Stimulated activated memory B cell treated with anti-CD40 and anti-IgM and Interleukin-4, amounts not matched to agents 10 μg/mL and 1 μg/mL and 100 μg/mL, for 72 hours (primary cell): ENCODE measurements at regions not wholly inside any gene's neighbourhood (a gene's known extent, or its start where the extent isn't known, plus 50 kb on each side); places are given as distances from the start of the nearest gene placed in this dataset.

Source experiments
- ATAC-seq: fragments of 150-1000 bp; cut with Tn5 transposase; 2 replicates; pipeline ENCODE4 v1.10.0; 2021
- H3K27ac Mint-ChIP-seq: one replicate; pipeline ENCODE4 v1.8.0; 2022; ENCODE audit warnings: mild to moderate bottlenecking, mixed read lengths
- H3K27me3 Mint-ChIP-seq: one replicate; pipeline ENCODE4 v1.8.0; 2022; ENCODE audit warnings: mixed read lengths
- H3K36me3 Mint-ChIP-seq: one replicate; pipeline ENCODE4 v1.8.0; 2022; ENCODE audit warnings: mixed read lengths
- H3K4me1 Mint-ChIP-seq: one replicate; pipeline ENCODE4 v1.8.0; 2022; ENCODE audit warnings: mixed read lengths
- H3K4me3 Mint-ChIP-seq: one replicate; pipeline ENCODE4 v1.8.0; 2022; ENCODE audit warnings: mild to moderate bottlenecking, moderate library complexity, mixed read lengths
- H3K9me3 Mint-ChIP-seq: one replicate; pipeline ENCODE4 v1.8.0; 2022; ENCODE audit warnings: mixed read lengths

DNA sequence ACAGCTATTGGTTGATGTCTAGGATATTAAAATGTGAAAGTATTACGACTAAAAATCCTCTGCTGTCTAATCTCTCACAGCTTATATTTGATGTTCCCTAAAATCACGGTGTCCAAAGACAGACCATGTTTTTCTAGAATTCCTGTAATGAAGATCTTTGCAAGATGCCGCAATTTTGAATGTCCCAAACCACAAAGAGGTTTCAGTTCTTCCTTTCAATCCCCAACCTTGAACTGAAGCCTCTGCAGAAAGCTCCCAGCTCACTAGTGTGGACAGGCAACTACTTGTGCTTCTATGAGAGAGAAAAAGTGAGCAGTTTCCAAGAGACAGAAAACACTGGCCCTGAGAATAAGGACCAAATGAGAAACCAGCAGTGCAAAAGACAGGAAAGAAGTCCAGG lies 370.1 kb downstream of the FOXA2 start:
- ATAC-seq: no peak
- Mint-ChIP-seq H3K27ac (no peak overlapping the region), H3K9me3 (peaks cover 4% of the 10 kb centered on the region), H3K4me1 (no peaks in the 10 kb centered on the region), H3K4me3 (no peak overlapping the region), H3K36me3 (no peaks in the 10 kb centered on the region), H3K27me3 (no peaks in the 10 kb centered on the region)

DNA sequence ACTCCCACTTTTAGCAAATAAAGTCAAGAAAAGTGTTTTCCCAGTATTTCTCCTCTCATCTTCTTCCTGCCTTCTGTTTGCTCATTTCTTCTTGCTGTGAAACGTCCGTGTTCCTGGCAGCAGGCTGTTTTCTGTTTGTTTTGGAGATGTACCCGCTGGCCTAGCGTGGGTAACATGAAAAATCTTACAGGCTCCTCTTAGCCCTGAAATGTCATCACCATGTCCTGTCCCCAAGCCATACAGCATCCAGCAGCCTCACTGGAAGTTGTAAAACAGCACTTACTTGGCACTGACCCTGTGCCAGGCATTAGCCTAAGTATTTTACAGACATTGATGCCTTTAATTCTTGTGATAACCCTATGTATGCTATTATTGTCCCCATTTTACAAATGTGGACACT lies 371.1 kb downstream of the FOXA2 start:
- H3K4me3 Mint-ChIP-seq: no peak overlapping the region
- no peak overlapping the region for H3K27ac Mint-ChIP-seq
- H3K27me3 Mint-ChIP-seq: no peaks in the 10 kb centered on the region
- peaks cover 6% of the 10 kb centered on the region for H3K9me3 Mint-ChIP-seq
- no peak for ATAC-seq
- H3K4me1 Mint-ChIP-seq: no peaks in the 10 kb centered on the region
- no peaks in the 10 kb centered on the region for H3K36me3 Mint-ChIP-seq

DNA sequence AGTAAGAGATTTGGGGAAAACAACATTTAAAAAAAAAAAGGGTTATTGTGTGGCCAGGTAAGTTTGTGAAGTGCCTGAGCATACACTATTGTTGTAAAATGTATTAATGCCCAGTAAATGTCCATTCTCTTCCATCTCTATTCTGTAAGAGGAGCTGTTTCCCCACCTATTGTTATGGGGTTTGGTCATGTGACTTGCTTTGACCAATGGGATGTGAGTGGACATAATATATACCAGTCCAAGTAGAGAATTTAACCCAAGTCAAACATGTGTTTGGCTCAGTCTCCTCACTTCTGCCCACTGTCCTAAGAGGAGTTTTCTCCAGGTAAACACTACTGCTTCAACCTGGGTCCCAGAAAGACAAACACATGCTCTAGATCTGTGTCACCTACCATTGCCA lies 377.1 kb downstream of the FOXA2 start:
- H3K27me3 Mint-ChIP-seq: no peaks in the 10 kb centered on the region
- no peak overlapping the region for H3K4me3 Mint-ChIP-seq
- no peak overlapping the region for H3K27ac Mint-ChIP-seq
- H3K9me3 Mint-ChIP-seq: peaks cover 13% of the 10 kb centered on the region
- no peaks in the 10 kb centered on the region for H3K36me3 Mint-ChIP-seq
- no peaks in the 10 kb centered on the region for H3K4me1 Mint-ChIP-seq
- ATAC-seq: no peak

DNA sequence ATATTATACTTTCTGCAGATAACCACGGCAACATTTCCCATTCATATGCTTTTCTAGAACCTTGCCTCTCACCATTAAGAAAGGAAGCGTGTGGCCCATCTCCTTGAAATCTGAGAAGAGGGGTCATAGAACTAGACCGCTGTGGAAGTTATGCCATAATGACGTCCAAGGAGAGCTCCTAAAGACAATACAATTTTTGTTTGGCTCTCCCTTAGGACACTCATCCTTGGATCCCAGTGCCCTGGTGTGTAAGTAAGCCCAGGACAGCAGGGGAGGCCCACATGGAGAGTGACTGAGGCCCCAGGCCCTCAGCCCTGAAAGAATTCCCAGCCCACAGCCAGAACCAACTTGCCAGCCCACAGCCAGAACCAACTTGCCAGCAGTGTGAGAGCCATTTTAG lies 379.6 kb downstream of the FOXA2 start:
- no peak overlapping the region for H3K27ac Mint-ChIP-seq
- H3K27me3 Mint-ChIP-seq: no peaks in the 10 kb centered on the region
- H3K4me1 Mint-ChIP-seq: no peaks in the 10 kb centered on the region
- H3K4me3 Mint-ChIP-seq: no peak overlapping the region
- no peaks in the 10 kb centered on the region for H3K36me3 Mint-ChIP-seq
- H3K9me3 Mint-ChIP-seq: peaks cover 18% of the 10 kb centered on the region
- ATAC-seq: no peak

DNA sequence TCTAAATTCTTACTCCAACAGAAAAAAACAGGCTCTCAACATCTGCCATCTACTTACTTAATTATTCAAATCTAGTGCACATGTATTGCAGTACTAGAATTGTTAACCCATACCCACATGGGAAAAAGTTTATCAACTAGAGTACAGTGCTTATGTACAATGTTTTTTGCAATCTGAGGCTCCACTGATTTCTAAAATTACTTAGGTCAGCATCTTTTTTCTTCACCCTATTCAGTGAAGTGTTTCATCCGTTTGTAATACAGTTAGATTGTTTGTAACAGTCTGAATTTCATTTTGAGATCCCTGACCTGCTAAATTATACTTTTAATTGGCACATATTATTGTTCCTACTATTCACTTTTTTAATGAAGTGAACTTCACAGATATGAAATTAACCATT lies 402.2 kb downstream of the FOXA2 start:
- ATAC-seq: no peak
- Mint-ChIP-seq H3K4me1 (no peaks in the 10 kb centered on the region), H3K27me3 (no peaks in the 10 kb centered on the region), H3K36me3 (no peaks in the 10 kb centered on the region), H3K9me3 (peaks cover 14% of the 10 kb centered on the region), H3K4me3 (no peak overlapping the region), H3K27ac (no peak overlapping the region)

DNA sequence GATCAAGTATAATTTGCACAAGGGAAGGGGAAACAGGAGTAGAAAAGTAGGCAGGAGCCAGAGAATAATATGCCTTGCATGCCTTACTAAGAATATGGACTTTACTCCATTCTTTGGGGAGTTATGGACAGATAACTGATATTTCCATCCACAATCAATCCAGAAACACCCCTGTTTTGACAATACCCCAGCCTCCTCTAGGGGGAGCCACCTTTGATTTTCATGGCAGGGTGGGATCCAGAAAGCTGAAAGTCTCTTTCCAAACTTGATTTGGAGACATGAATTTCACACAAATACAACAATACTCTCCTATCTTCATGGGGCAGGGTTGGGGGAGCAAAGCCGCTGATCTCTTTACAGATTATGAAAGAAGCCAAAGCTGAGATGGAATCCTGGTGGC lies 404.1 kb downstream of the FOXA2 start:
- no peak for ATAC-seq
- no peak overlapping the region for H3K27ac Mint-ChIP-seq
- no peaks in the 10 kb centered on the region for H3K27me3 Mint-ChIP-seq
- no peaks in the 10 kb centered on the region for H3K4me1 Mint-ChIP-seq
- no peak overlapping the region for H3K4me3 Mint-ChIP-seq
- peaks cover 12% of the 10 kb centered on the region for H3K9me3 Mint-ChIP-seq
- H3K36me3 Mint-ChIP-seq: no peaks in the 10 kb centered on the region

DNA sequence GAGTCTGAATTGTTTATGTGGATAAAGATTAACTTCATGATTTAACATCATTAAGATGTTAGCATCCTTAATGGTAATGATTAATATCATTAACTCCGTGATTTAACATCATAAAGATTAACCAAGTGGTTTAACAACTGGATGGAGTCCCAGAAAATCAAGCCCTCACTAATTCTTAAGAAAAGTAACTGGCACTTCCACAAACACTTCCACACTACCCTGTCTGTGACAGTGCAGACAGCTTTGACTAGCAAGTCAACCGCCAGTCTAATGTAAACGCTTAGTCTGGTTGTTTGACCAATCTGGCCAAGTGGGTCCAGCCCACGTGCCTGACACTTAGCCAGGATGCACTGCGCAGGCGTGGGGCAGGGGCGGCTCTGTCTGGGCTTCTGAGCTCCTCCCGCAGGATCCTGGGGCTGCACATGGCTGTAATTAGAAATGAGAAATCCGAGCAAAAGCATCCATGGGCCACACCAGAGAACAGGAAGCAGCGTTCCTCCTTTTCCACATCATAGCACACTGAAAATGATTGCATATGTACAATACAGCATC lies 424.2 kb downstream of the FOXA2 start:
- Mint-ChIP-seq H3K9me3 (peaks cover 3% of the 10 kb centered on the region), H3K27me3 (no peaks in the 10 kb centered on the region), H3K36me3 (no peaks in the 10 kb centered on the region), H3K4me3 (no peak overlapping the region), H3K4me1 (no peaks in the 10 kb centered on the region), H3K27ac (no peak overlapping the region)
- ATAC-seq: no peak

DNA sequence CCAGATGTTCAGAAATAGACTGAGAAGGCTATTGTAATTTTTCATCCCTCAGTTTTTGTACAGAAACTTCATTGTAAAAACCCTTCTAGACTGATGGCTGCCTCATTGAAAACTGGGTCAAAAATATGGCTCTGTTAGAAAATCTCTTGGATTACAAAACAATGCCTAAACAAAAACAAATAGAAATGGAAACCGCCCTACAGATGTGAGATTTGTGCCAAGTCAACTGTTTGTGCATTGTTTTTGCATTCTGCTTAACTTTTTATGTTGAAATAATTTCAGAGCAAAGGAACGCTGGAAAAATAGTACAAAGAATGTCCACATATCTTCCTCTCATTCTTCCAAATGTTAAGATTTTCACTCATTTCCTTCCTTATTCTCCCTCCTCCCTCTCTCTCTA lies 425.1 kb downstream of the FOXA2 start:
- H3K9me3 Mint-ChIP-seq: peaks cover 6% of the 10 kb centered on the region
- H3K4me1 Mint-ChIP-seq: no peaks in the 10 kb centered on the region

DNA sequence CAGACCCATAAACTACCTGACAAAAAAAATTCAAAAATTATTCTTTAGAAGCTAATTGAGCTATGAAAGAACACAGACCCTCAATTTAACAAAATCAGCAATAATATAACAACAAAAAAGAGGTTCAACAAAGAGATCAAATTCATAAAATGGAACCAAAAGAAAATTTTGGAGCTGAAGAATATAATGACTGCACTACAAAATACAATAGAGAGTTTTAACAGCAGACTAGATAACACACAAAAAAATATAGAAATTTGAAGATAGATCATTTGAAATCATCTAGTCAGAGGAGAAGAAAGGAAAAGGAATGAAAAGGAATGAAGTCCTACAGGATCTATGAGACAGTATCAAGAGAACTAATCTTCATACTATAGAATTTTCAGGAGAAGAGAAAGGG lies 422.1 kb downstream of the PAX1 start:
- Mint-ChIP-seq H3K27ac (no peak overlapping the region), H3K27me3 (no peaks in the 10 kb centered on the region), H3K36me3 (no peaks in the 10 kb centered on the region), H3K4me1 (no peaks in the 10 kb centered on the region), H3K4me3 (no peak overlapping the region), H3K9me3 (peaks cover 18% of the 10 kb centered on the region)
- no peak for ATAC-seq

More for the DNA sequence above, 425.1 kb downstream of the FOXA2 start:
- no peak for ATAC-seq
- no peak overlapping the region for H3K4me3 Mint-ChIP-seq
- no peaks in the 10 kb centered on the region for H3K36me3 Mint-ChIP-seq
- H3K27me3 Mint-ChIP-seq: no peaks in the 10 kb centered on the region
- H3K27ac Mint-ChIP-seq: no peak overlapping the region

DNA sequence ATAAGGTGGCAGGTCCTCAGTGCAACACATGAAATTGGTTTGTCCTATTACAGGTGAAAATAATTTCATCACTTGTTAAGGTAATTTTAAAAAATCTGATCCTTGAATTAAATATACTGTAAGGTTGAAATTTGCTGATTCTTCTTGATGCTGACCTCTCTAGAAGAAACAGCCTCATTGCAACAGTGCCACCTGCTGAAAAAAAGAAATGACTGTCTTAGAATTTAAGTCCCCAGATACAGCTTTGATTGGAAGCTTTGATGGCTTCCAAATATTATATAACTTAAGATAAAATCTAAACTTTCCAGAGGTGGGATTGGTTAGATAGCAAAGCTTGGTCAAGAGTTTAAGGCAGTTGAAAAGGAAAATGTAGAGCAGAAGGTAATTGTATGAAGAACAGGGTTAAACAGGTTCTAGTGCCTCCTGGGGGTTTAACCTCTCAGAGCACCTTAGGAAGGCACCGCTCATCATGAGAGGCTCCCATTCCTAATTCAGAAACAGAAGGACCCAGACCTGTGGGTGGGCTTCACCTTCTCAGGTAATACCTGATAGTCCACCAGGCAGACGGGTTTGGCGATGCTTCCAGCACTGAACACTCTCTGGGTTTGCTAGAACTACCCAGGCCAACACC lies 401.0 kb downstream of the PAX1 start:
- no peak for ATAC-seq
- Mint-ChIP-seq H3K9me3 (peaks cover 10% of the 10 kb centered on the region), H3K4me1 (no peaks in the 10 kb centered on the region), H3K36me3 (no peaks in the 10 kb centered on the region), H3K27ac (no peak overlapping the region), H3K4me3 (no peak overlapping the region), H3K27me3 (no peaks in the 10 kb centered on the region)

DNA sequence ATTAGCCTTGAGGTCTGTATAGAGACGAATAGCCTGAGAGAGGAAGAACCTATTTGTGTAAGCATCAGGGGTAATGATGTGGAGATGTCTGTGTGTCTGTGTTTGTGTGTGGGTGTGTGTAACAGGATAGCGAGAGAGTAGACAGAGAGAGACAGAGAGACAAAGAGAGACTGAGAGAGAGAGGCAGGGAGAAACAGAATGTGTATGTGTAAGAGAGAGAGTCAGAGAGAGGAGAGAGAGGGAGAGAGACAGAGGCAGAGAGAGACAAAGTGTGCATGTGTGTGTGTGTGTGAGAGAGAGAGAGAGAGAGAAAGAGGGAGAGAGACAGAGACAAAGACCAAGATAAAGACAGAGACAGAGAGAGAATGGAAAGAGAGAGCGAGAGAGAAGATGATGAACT lies 396.1 kb downstream of the PAX1 start:
- H3K4me1 Mint-ChIP-seq: no peaks in the 10 kb centered on the region
- H3K9me3 Mint-ChIP-seq: peaks cover 10% of the 10 kb centered on the region
- ATAC-seq: no peak
- H3K27ac Mint-ChIP-seq: no peak overlapping the region
- H3K4me3 Mint-ChIP-seq: no peak overlapping the region
- H3K27me3 Mint-ChIP-seq: no peaks in the 10 kb centered on the region
- H3K36me3 Mint-ChIP-seq: no peaks in the 10 kb centered on the region

DNA sequence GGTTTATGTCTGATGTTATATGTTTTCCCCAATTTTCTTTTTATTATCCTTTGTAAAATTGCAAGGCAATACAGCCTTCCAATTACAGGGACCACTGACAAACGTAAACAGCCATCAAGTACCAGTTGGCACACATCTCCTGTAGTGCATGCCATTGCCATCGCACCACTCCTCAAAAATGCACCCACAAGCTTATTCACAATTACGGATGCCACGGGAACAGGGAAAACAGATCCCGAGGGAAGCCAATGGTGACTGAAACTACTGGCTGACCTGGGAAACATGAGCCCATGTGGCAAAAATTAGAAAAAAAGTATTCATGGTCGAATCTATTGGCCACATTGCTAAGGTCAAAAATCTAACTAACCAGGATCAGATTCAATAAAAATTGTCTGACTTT lies 395.2 kb downstream of the PAX1 start:
- Mint-ChIP-seq H3K9me3 (peaks cover 10% of the 10 kb centered on the region), H3K27me3 (no peaks in the 10 kb centered on the region), H3K4me3 (no peak overlapping the region), H3K4me1 (no peaks in the 10 kb centered on the region), H3K36me3 (no peaks in the 10 kb centered on the region), H3K27ac (no peak overlapping the region)
- ATAC-seq: no peak

DNA sequence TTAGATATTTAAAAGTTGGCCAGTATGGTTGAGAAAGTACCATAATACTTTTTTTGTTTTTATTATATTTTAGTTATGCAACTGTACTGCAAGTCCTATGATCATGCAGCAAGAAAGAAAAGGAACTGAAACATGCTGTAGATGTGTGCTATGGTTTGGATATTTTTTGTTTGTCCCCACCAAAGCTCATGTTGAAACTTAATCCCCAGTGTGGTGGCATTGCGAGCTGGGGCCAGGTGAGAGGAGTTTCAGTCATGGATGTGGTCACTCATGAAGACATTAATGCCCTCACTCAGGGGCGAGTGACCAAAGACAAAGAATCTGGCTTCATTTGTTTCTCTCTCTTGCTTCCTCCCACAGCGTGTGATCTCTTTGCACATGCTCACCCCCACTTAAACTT lies 393.9 kb downstream of the PAX1 start:
- Mint-ChIP-seq H3K27ac (no peak overlapping the region), H3K9me3 (peaks cover 10% of the 10 kb centered on the region), H3K27me3 (no peaks in the 10 kb centered on the region), H3K36me3 (no peaks in the 10 kb centered on the region), H3K4me3 (no peak overlapping the region), H3K4me1 (no peaks in the 10 kb centered on the region)
- no peak for ATAC-seq

DNA sequence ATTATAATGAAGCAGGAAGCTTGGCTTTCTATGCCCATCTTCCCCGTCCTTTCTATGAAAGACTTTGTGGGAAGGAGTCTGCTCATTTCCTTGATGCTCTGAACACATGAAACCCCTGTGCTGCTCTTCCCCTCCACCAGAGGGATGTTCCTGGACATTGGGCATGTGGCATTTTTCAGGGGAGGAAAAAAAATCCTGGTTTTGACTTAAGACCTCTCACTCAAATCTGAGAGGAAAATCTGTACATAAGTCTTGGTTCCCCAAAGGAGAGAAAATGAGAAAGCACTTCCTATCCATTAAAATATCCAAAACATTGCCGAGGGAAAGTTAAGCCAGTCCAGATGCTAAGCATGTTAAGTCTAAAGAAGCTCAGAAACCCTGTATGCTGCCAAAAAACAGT lies 393.0 kb downstream of the PAX1 start:
- ATAC-seq: no peak
- no peaks in the 10 kb centered on the region for H3K4me1 Mint-ChIP-seq
- H3K9me3 Mint-ChIP-seq: peaks cover 13% of the 10 kb centered on the region
- H3K27me3 Mint-ChIP-seq: no peaks in the 10 kb centered on the region
- no peaks in the 10 kb centered on the region for H3K36me3 Mint-ChIP-seq
- no peak overlapping the region for H3K4me3 Mint-ChIP-seq
- H3K27ac Mint-ChIP-seq: no peak overlapping the region

DNA sequence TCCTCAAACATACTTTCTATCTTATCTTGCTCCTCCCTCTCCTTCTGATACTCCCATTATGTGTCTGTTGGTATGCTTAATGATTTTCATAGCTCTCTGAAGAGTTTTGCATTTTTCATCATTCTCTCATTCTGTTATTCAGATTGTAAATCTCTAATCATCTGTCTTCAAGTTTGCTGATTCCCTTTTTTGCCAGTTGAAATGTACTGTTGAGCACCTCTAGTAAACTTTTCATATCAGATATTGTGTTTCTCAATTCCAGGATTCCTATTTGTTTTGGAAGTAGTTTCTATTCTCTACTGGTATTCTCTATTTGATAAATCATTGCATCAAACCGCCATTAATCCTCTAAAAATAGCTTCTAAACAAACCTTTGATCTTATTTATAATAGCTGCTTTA lies 387.7 kb downstream of the PAX1 start:
- no peak overlapping the region for H3K4me3 Mint-ChIP-seq
- H3K4me1 Mint-ChIP-seq: no peaks in the 10 kb centered on the region
- H3K27ac Mint-ChIP-seq: no peak overlapping the region
- no peak for ATAC-seq
- peaks cover 21% of the 10 kb centered on the region for H3K9me3 Mint-ChIP-seq
- no peaks in the 10 kb centered on the region for H3K36me3 Mint-ChIP-seq
- H3K27me3 Mint-ChIP-seq: no peaks in the 10 kb centered on the region

DNA sequence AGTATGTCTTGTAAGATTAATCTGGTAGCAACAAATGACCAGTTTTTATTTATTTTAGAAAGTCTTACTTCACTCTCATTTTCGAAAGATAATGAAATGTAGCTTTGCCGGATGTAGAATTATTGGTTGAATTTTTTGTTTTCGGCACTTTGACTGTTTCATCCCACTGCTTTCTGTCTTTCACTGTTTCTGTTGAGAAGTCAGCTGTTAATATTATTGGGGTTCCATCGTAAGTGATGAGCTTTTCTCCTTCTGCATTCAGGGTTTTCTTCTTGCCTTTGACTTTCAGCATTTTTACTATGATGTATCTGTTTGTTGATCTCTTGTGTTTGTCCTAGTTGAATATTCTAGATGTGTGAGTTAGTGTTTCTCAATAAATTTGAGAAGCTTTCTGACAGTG lies 383.4 kb downstream of the PAX1 start:
- Mint-ChIP-seq H3K27me3 (no peaks in the 10 kb centered on the region), H3K36me3 (no peaks in the 10 kb centered on the region), H3K4me3 (no peak overlapping the region), H3K4me1 (no peaks in the 10 kb centered on the region), H3K9me3 (peaks cover 18% of the 10 kb centered on the region), H3K27ac (no peak overlapping the region)
- ATAC-seq: no peak

DNA sequence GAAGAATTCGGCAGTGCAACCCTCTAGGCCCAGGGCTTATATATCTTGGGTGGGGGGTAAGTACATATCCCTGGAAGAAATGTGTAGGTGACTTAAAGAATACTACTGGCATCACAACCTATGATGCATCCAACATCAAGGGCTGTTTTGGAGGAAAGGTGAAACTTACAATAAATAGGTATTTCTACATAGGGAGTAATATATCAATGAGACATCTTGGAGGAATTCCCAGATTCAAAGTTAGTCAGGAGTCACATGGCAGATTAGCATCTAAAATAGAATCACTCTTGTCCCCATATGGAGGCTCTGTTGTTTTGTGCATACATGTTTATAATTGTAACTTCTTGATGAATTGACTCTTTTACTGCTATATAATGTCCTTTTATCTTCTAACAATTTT lies 375.5 kb downstream of the PAX1 start:
- Mint-ChIP-seq H3K27ac (no peak overlapping the region), H3K4me1 (no peaks in the 10 kb centered on the region), H3K36me3 (no peaks in the 10 kb centered on the region), H3K4me3 (no peak overlapping the region), H3K27me3 (no peaks in the 10 kb centered on the region), H3K9me3 (peaks cover 8% of the 10 kb centered on the region)
- ATAC-seq: no peak
